LNCaP clone FGC (cell line): ENCODE measurements at regions not wholly inside any gene's neighbourhood (a gene's known extent, or its start where the extent isn't known, plus 50 kb on each side); places are given as distances from the start of the nearest gene placed in this dataset.

Experiments
- DNase-seq: peaks from one replicate; pipeline ENCODE4 v3.0.0-alpha.2; 2011; ENCODE audit warnings: low read depth
- H3K4me3 ChIP-seq: 2 replicates; pipeline ENCODE4 v1.5.1; 2011; ENCODE audit warnings: mild to moderate bottlenecking, low read depth, low read length, control low read depth
- CTCF ChIP-seq: IDR thresholded peaks from 2 replicates; pipeline ENCODE4 v1.5.1; 2012; ENCODE audit warnings: mild to moderate bottlenecking; ENCODE audit not compliant: control insufficient read depth, insufficient read depth; ENCODE audit errors: extremely low read depth

- no peak overlapping the region for H3K4me3 ChIP-seq
- no peak for TF ChIP-seq CTCF
- DNase-seq, result no peak
Measured at GRCh38 chr10:33666686-33667480, 332.4 kb upstream of the NRP1 start.

DNA sequence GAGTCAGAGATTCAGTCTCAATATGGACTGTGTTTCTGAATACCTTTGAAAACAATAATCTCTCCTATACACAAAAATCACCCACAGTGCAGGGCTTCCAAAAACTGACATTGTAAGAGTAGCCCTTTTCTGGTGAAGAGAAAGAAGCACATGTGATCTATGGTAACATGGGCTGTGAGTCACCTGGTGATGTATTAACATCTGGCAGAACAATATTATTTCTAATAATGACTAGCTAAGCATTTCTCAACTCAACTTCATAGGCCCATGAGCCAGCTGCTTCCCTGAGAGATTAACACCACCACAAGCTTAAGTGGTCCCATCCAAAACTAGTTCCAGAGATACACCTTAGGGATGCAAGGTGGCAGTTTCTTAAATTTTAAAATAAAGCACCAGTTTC is 331.0 kb upstream of the NRP1 start:
- no peak for TF ChIP-seq CTCF
- no peak for DNase-seq
- H3K4me3 ChIP-seq, result no peak overlapping the region

DNA sequence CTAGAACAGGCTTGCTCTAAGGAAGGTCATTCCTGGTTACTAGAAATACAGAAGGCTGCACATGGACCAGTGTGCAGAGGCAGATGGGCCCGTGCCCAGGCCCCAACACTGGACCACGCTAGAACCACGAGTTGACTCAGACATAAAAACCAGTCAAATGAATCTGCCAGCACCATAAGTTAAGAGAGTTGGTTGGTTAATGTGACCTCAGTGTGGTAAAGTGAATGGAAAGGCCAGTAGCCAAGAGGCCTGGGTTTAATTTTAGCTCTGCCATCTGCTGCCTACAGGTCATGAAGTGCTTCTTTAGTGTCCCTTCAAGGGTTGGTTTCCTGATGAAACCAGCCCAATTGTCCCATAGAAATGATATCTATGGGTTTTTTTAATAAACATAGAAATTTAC is 329.6 kb upstream of the NRP1 start:
- no peak for TF ChIP-seq CTCF
- H3K4me3 ChIP-seq, result no peak overlapping the region
- no peak for DNase-seq

DNA sequence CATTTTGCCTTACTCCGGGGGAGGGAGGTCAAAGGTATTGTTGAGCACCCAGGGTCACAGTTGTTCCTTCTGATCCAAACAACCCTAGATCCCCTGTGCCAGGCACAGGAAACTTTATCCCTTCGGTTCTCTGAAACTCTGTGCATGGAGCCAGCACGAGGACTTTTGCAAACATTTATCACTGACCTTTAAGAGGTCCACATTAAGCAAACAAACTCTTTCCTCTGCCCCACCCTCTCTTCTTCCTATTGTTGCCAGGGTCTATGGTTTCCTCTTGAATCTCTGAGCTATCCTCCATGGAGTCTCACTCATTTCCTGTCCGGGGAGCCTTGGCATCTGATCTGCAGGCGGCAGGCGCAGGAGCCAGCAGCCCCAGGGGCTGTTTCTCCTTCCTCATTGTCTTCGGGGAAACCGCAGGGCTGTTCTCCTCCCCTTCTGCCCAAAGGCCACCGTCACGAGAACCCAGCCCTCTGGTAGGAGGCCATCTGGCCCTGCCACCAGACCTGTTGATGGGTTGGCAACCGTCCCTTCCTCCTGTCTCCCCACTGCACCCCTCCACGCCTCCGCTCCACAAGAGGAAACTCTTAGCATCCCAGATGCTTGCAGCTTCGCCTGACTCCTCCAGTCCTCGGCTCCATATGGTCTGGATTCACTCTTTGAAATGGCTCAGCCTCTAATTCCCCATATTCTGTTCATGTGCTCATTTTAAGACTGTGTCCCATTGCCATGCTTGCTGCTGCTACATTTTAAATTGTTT is 327.3 kb upstream of the NRP1 start:
- no peak for TF ChIP-seq CTCF
- no peak for DNase-seq
- H3K4me3 ChIP-seq, result no peak overlapping the region

- no peak for DNase-seq
- TF ChIP-seq CTCF, result no peak
- no peak overlapping the region for H3K4me3 ChIP-seq
Measured at GRCh38 chr10:33660329-33660728, 325.9 kb upstream of the NRP1 start.

- no peak for DNase-seq
- no peak for TF ChIP-seq CTCF
- no peak overlapping the region for H3K4me3 ChIP-seq
Measured at GRCh38 chr10:33657913-33658312, 323.4 kb upstream of the NRP1 start.
